K562 (cell line): ENCODE measurements at regions not wholly inside any gene's neighbourhood (a gene's known extent, or its start where the extent isn't known, plus 50 kb on each side); places are given as distances from the start of the nearest gene placed in this dataset.

Source experiments
- ATAC-seq: fragments of 200-7000 bp; cut with Tn5 transposase; 3 replicates; pipeline ENCODE4 v1.9.1; 2020; ENCODE audit warnings: moderate library complexity
- BruUV-seq: library from RNA; stranded (reverse); fragments of 400-500 nt; replicated peaks from 2 replicates; lab custom pipeline; 2021; lab: Mats Ljungman, UMichigan
- CTCF ChIA-PET: fragments of 300-600 bp; formaldehyde crosslinking; extraction: SDS; loops from one replicate; lab custom pipeline; 2021; ENCODE audit warnings: low intra/inter-chr PET ratio; lab: Yijun Ruan, JAX
- POLR2A ChIA-PET: fragments of 300-600, 350-650 bp; sonication (Branson Sonifier 250); formaldehyde crosslinking; extraction: SDS; loops from one replicate; lab custom pipeline; 2021; ENCODE audit warnings: antibody characterized with exemption, inconsistent platforms; lab: Yijun Ruan, JAX
- DNase-seq, 4 experiments: peaks; one replicate each; pipeline versions ENCODE4 v3.0.0 to v3.0.0-alpha.2; 2011 to 2018; ENCODE audit warnings: low spot score in 3 of 4, mixed read lengths in 3 of 4; ENCODE audit errors: extremely low read depth in 1 of 4
- FAIRE-seq: peaks from 2 replicates; lab custom pipeline; 2011; peaks lifted over from hg19 to GRCh38; lab: Jason Lieb, UNC
- H2AFZ ChIP-seq: 2 replicates; pipeline ENCODE4 v1.6.0; 2011; ENCODE audit warnings: low read depth, low read length, control low read depth, inconsistent platforms
- H3K27ac ChIP-seq: fragments of 200-600 bp; 3 replicates; pipeline ENCODE4 v1.8.0; 2011; ENCODE audit warnings: low read depth, mild to moderate bottlenecking, control low read depth, inconsistent platforms, low read length, moderate library complexity, mixed read lengths; ENCODE audit errors: extremely low read depth
- H3K27me3 ChIP-seq, 2 experiments: fragments of 300-600 bp in 1 of 2; 2 replicates in 1 of 2; 3 replicates in 1 of 2; pipeline versions ENCODE4 v1.6.0 to v1.8.0; 2011; ENCODE audit warnings: inconsistent platforms in 2 of 2, low read length in 2 of 2, mild to moderate bottlenecking in 1 of 2, mixed read lengths in 1 of 2, moderate library complexity in 1 of 2; ENCODE audit not compliant: control insufficient read depth in 2 of 2, insufficient read depth in 2 of 2
- H3K36me3 ChIP-seq: fragments of 300-600 bp; 3 replicates; pipeline ENCODE4 v1.8.0; 2011; ENCODE audit warnings: mild to moderate bottlenecking, low read length, inconsistent platforms; ENCODE audit not compliant: control insufficient read depth, insufficient read depth
- H3K4me1 ChIP-seq, 2 experiments: fragments of 200-600 bp in 1 of 2; replicated peaks in 1 of 2; 2 replicates in 1 of 2; 3 replicates in 1 of 2; pipeline versions ENCODE4 v1.5.1 to v1.8.0; 2011; ENCODE audit warnings: inconsistent platforms in 2 of 2, low read length in 2 of 2, mild to moderate bottlenecking in 1 of 2, mixed read lengths in 1 of 2, moderate library complexity in 1 of 2; ENCODE audit not compliant: control insufficient read depth in 2 of 2, insufficient read depth in 2 of 2
- H3K4me2 ChIP-seq: 2 replicates; pipeline ENCODE4 v1.6.1; 2011; ENCODE audit warnings: low read length, control low read depth, inconsistent platforms, mixed read lengths; ENCODE audit not compliant: insufficient read depth
- H3K4me3 ChIP-seq: fragments of 200-600 bp; sonication (generic), shearing (Covaris generic); 2 replicates; pipeline ENCODE4 v1.5.1; 2016; ENCODE audit warnings: control low read depth, inconsistent platforms
- H3K79me2 ChIP-seq: fragments of 200-600 bp; 3 replicates; pipeline ENCODE4 v1.8.0; 2011; ENCODE audit warnings: low read length, inconsistent platforms; ENCODE audit not compliant: control insufficient read depth, insufficient read depth
- H3K9ac ChIP-seq, 2 experiments: 2 replicates each; pipeline versions ENCODE4 v1.6.0 to v1.6.1; 2011; ENCODE audit warnings: low read depth in 2 of 2, low read length in 2 of 2, control low read depth in 1 of 2, inconsistent platforms in 1 of 2, mild to moderate bottlenecking in 1 of 2, mixed read lengths in 1 of 2; ENCODE audit not compliant: insufficient read depth in 1 of 2
- H3K9me1 ChIP-seq: one replicate; pipeline ENCODE4 v1.6.0; 2011; ENCODE audit warnings: inconsistent platforms, mild to moderate bottlenecking, low read length, moderate library complexity; ENCODE audit not compliant: control insufficient read depth, insufficient read depth
- H3K9me3 ChIP-seq: replicated peaks from 2 replicates; pipeline ENCODE4 v1.5.1; 2011; ENCODE audit warnings: low read depth, low read length, inconsistent platforms; ENCODE audit not compliant: control insufficient read depth, insufficient read depth
- H4K20me1 ChIP-seq: replicated peaks from 2 replicates; pipeline ENCODE4 v1.6.1; 2011; ENCODE audit warnings: low read length, inconsistent platforms, mixed read lengths; ENCODE audit not compliant: control insufficient read depth, insufficient read depth
- ARNT ChIP-seq, 2 experiments: fragments of 450-650 bp; IDR thresholded peaks; 2 replicates each; pipeline ENCODE4 v1.6.1; 2016; ENCODE audit warnings: mild to moderate bottlenecking in 1 of 2
- BCOR ChIP-seq: fragments of 450-650 bp; IDR thresholded peaks from 2 replicates; pipeline ENCODE4 v1.6.1; 2016
- BDP1 ChIP-seq: IDR thresholded peaks from 3 replicates; pipeline ENCODE4 v1.6.1; 2011; ENCODE audit not compliant: insufficient read length, insufficient read depth
- EHMT2 ChIP-seq: fragments of 450-650 bp; IDR thresholded peaks from 2 replicates; pipeline ENCODE4 v1.6.1; 2018; ENCODE audit warnings: antibody characterized with exemption
- ESRRA ChIP-seq: fragments of 450-650 bp; IDR thresholded peaks from 2 replicates; pipeline ENCODE4 v1.6.1; 2014; ENCODE audit warnings: low read depth, mild to moderate bottlenecking, moderate library complexity, borderline replicate concordance
- HMBOX1 ChIP-seq: sonication (generic); IDR thresholded peaks from 2 replicates; pipeline ENCODE4 v1.6.1; 2016
- NUFIP1 ChIP-seq: fragments of 450-650 bp; IDR thresholded peaks from 2 replicates; pipeline ENCODE4 v1.6.1; 2018; ENCODE audit not compliant: partially characterized antibody
- RBM25 ChIP-seq: fragments of 200-400 bp; formaldehyde crosslinking; IDR thresholded peaks from 2 replicates; pipeline ENCODE4 v1.6.1; 2018; ENCODE audit warnings: low read length, low read depth, moderate library complexity; ENCODE audit not compliant: severe bottlenecking
- SMAD3 ChIP-seq: fragments of 450-650 bp; formaldehyde crosslinking; conservative IDR thresholded peaks from 2 replicates; pipeline ENCODE4 v1.4.0; 2020; ENCODE audit warnings: mild to moderate bottlenecking
- SP2 ChIP-seq: IDR thresholded peaks from 2 replicates; pipeline ENCODE4 v1.6.1; 2011; ENCODE audit warnings: mild to moderate bottlenecking, low read depth, low read length, moderate library complexity; ENCODE audit not compliant: poor library complexity, severe bottlenecking; ENCODE audit errors: extremely low read depth
- SRSF3 ChIP-seq: fragments of 200-400 bp; formaldehyde crosslinking; IDR thresholded peaks from 2 replicates; pipeline ENCODE4 v1.6.1; 2016; ENCODE audit warnings: mild to moderate bottlenecking, low read length, moderate library complexity; ENCODE audit not compliant: insufficient read depth
- ZNF121 ChIP-seq: sonication (generic); formaldehyde crosslinking; conservative IDR thresholded peaks from 2 replicates; pipeline ENCODE4 v1.8.0; 2022; ENCODE audit warnings: missing genetic modification reagents
- ZNF79 ChIP-seq: fragments of 250-450 bp; sonication (Bioruptor Pico); IDR thresholded peaks from 2 replicates; pipeline ENCODE4 v1.4.0; 2020; ENCODE audit warnings: low read depth, mild to moderate bottlenecking, moderate library complexity
- WGBS: fragments of 100-300 bp; shearing (Covaris generic); methylation state at CpG from one replicate; pipeline ENCODE4 v1.1.6; 2016; ENCODE audit warnings: low coverage, mixed read lengths; ENCODE audit not compliant: insufficient coverage; ENCODE audit errors: missing lambda C conversion rate; 5-methylcytosine and 5-hydroxymethylcytosine counted together
- in situ Hi-C: fragments of 300-500 bp; cut with MboI; formaldehyde crosslinking; loops from 4 replicates; pipeline ENCODE4 v1.15.0; 2018; ENCODE audit warnings: inconsistent platforms, mixed read lengths
- intact Hi-C: fragments of 100-400 bp; cut with micrococcal nuclease; formaldehyde crosslinking; loops from 2 replicates; pipeline ENCODE4 v1.14.2; 2022
- TF ChIP-seq, protein P1 (sequence below): sonication (generic); formaldehyde crosslinking; IDR thresholded peaks from 2 replicates; pipeline ENCODE4 v1.8.0; 2022; ENCODE audit warnings: mild to moderate bottlenecking, missing genetic modification reagents
- TF ChIP-seq, protein P2 (sequence below): fragments of 250-450 bp; sonication (Bioruptor Pico); IDR thresholded peaks from 2 replicates; pipeline ENCODE4 v1.4.0; 2020
- TF ChIP-seq, protein P3 (sequence below): sonication (generic); formaldehyde crosslinking; IDR thresholded peaks from 2 replicates; pipeline ENCODE4 v1.8.1; 2023; ENCODE audit warnings: mild to moderate bottlenecking, missing genetic modification reagents, moderate library complexity

- CTCF ChIA-PET = no interaction called here
- intact Hi-C loops = no loop called here
Measured at GRCh38 chr6:150315626-150316025, 53.2 kb upstream of the IYD start.

More at GRCh38 chr6:150315626-150316025, 53.2 kb upstream of the IYD start:
- Histone ChIP-seq H3K4me3 (no peak overlapping the region), H3K36me3 (no peaks in the 10 kb centered on the region), H3K79me2 (no peaks in the 10 kb centered on the region), H3K4me1 (peaks cover 6 to 22% of the 10 kb centered on the region in 2 experiments; a peak in 4 of 5 replicates), H3K9ac (no peak overlapping the region), H3K27me3 (no peaks in the 10 kb centered on the region), H4K20me1 (no peaks in the 10 kb centered on the region), H3K4me2 (no peak overlapping the region), H3K27ac (no peak overlapping the region), H3K9me1 (no peaks in the 10 kb centered on the region), H2AFZ (no peak overlapping the region), H3K9me3 (no peaks in the 10 kb centered on the region)
- 56% methylated on average over 4 of the region's 4 CpGs for WGBS
- in situ Hi-C loops = no loop called here
- POLR2A ChIA-PET = no interaction called here
- BruUV-seq = no TSS peak
- FAIRE-seq (no peak), DNase-seq (no peak), ATAC-seq (no peak)
- TF ChIP-seq, protein P1, sequence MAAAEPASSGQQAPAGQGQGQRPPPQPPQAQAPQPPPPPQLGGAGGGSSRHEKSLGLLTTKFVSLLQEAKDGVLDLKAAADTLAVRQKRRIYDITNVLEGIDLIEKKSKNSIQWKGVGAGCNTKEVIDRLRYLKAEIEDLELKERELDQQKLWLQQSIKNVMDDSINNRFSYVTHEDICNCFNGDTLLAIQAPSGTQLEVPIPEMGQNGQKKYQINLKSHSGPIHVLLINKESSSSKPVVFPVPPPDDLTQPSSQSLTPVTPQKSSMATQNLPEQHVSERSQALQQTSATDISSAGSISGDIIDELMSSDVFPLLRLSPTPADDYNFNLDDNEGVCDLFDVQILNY (CRISPR knock-in tag) = no peak
- TF ChIP-seq ESRRA = no peak
- TF ChIP-seq BDP1 = no peak
- TF ChIP-seq EHMT2 = no peak
- no peak for TF ChIP-seq HMBOX1
- peak; percentile 84 for TF ChIP-seq ZNF121 (CRISPR knock-in tag)
- TF ChIP-seq SMAD3 = no peak
- TF ChIP-seq ARNT (IDR thresholded peaks at IDR 0.05) = no peak
- no peak for TF ChIP-seq SP2
- peak; percentile 37 for TF ChIP-seq RBM25
- TF ChIP-seq ZNF79 (CRISPR knock-in tag) = no peak
- TF ChIP-seq, protein P2, sequence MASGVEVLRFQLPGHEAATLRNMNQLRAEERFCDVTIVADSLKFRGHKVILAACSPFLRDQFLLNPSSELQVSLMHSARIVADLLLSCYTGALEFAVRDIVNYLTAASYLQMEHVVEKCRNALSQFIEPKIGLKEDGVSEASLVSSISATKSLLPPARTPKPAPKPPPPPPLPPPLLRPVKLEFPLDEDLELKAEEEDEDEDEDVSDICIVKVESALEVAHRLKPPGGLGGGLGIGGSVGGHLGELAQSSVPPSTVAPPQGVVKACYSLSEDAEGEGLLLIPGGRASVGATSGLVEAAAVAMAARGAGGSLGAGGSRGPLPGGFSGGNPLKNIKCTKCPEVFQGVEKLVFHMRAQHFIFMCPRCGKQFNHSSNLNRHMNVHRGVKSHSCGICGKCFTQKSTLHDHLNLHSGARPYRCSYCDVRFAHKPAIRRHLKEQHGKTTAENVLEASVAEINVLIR (CRISPR knock-in tag) = no peak
- peak; percentile 36; the same call in 1 of the 2 replicates for TF ChIP-seq BCOR
- TF ChIP-seq, protein P3, sequence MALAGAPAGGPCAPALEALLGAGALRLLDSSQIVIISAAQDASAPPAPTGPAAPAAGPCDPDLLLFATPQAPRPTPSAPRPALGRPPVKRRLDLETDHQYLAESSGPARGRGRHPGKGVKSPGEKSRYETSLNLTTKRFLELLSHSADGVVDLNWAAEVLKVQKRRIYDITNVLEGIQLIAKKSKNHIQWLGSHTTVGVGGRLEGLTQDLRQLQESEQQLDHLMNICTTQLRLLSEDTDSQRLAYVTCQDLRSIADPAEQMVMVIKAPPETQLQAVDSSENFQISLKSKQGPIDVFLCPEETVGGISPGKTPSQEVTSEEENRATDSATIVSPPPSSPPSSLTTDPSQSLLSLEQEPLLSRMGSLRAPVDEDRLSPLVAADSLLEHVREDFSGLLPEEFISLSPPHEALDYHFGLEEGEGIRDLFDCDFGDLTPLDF (CRISPR knock-in tag) = no peak
- no peak for TF ChIP-seq SRSF3
- TF ChIP-seq NUFIP1 = no peak
